ENCODE measurements at regions not wholly inside any gene's neighbourhood (a gene's known extent, or its start where the extent isn't known, plus 50 kb on each side); places are given as distances from the start of the nearest gene placed in this dataset.

DNA sequence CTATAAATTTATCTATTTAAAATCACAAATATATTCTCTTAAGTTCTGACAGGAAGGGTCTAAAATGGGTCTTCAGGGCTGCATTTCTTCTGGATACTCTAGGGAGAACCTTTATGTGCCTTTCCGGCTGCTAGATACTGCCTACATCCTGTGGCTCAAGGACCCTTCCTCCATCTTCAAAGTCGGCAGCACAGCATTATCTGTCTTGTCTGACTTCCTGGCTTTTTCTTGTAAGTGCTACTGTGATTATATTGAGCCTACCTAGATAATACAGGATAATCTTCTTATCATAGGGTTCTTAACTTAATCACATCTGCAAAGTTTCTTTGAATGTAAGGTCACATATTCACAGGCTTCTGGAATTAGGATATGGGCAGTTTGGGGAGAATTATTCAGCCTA, 943.8 kb upstream of the TYRP1 start (continued):
- TF ChIP-seq, protein P1, sequence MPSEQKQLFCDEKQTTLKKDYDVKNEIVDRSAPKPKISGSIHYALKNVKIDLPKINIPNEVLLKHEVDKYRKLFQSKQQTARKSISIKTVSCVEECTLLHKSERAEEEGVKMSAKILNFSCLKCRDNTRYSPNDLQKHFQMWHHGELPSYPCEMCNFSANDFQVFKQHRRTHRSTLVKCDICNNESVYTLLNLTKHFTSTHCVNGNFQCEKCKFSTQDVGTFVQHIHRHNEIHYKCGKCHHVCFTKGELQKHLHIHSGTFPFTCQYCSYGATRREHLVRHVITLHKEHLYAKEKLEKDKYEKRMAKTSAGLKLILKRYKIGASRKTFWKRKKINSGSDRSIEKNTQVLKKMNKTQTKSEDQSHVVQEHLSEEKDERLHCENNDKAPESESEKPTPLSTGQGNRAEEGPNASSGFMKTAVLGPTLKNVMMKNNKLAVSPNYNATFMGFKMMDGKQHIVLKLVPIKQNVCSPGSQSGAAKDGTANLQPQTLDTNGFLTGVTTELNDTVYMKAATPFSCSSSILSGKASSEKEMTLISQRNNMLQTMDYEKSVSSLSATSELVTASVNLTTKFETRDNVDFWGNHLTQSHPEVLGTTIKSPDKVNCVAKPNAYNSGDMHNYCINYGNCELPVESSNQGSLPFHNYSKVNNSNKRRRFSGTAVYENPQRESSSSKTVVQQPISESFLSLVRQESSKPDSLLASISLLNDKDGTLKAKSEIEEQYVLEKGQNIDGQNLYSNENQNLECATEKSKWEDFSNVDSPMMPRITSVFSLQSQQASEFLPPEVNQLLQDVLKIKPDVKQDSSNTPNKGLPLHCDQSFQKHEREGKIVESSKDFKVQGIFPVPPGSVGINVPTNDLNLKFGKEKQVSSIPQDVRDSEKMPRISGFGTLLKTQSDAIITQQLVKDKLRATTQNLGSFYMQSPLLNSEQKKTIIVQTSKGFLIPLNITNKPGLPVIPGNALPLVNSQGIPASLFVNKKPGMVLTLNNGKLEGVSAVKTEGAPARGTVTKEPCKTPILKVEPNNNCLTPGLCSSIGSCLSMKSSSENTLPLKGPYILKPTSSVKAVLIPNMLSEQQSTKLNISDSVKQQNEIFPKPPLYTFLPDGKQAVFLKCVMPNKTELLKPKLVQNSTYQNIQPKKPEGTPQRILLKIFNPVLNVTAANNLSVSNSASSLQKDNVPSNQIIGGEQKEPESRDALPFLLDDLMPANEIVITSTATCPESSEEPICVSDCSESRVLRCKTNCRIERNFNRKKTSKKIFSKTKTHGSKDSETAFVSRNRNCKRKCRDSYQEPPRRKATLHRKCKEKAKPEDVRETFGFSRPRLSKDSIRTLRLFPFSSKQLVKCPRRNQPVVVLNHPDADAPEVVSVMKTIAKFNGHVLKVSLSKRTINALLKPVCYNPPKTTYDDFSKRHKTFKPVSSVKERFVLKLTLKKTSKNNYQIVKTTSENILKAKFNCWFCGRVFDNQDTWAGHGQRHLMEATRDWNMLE (tag by site-specific recombination; conservative IDR thresholded peaks at IDR 0.05; ENCODE audit: low read depth): no peak
- TF ChIP-seq ZNF174 (tag by site-specific recombination; IDR thresholded peaks at IDR 0.05) (no peak), ZNF112 (tag by site-specific recombination; IDR thresholded peaks at IDR 0.05) (no peak), KLF1 (tag by site-specific recombination; IDR thresholded peaks at IDR 0.05) (no peak), SP3 (tag by site-specific recombination; IDR thresholded peaks at IDR 0.05) (no peak)

DNA sequence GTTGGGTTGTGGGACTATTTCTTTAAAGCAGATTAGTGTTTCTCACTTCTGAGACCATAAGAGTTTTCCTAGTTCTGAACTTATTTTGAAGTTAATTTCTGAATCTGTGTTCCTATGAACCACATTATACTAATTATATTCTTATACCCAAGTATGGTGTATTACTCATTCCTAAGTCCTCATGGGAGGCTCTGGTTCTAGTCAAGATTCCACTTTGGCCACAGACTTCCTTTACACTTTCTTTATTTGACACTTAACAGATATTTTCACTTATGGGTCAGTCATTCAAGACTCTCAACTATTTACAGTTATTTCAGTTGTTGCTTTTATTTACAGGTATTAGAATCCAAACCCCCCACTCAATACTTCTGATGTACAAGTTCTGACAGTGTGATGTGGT, 937.2 kb upstream of the TYRP1 start:
- H3K4me1 ChIP-seq (ENCODE audit: control insufficient read depth, insufficient read depth, low read length): no peaks in the 10 kb centered on the region
- no peak overlapping the region for H3K27ac ChIP-seq (ENCODE audit: extremely low read depth, low read depth, low read length)
- H3K9me3 ChIP-seq (ENCODE audit: control insufficient read depth, insufficient read depth, low read depth, low read length): no peaks in the 10 kb centered on the region
- H3K4me3 ChIP-seq (ENCODE audit: low read depth, low read length): no peak overlapping the region
- CTCF ChIA-PET: no interaction called here
- POLR2A ChIA-PET: no interaction called here
- no peak for TF ChIP-seq BCL6B (tag by site-specific recombination; IDR thresholded peaks at IDR 0.05)
- TF ChIP-seq PRDM4 (tag by site-specific recombination; IDR thresholded peaks at IDR 0.05): no peak
- no peak for TF ChIP-seq OVOL3 (tag by site-specific recombination; IDR thresholded peaks at IDR 0.05)
- no peak for TF ChIP-seq ZNF624 (tag by site-specific recombination; IDR thresholded peaks at IDR 0.05)
- TF ChIP-seq ZNF221 (tag by site-specific recombination; IDR thresholded peaks at IDR 0.05; ENCODE audit: borderline replicate concordance): no peak
- no peak for TF ChIP-seq ZNF549 (tag by site-specific recombination; IDR thresholded peaks at IDR 0.05)
- no peak for TF ChIP-seq KLF17 (tag by site-specific recombination; IDR thresholded peaks at IDR 0.05)
- no peaks in the 10 kb centered on the region for H3K36me3 ChIP-seq (ENCODE audit: control insufficient read depth in 2 of 2, insufficient read depth in 1 of 2, low read length in 2 of 2)

GRCh38 chr9:11757408-11757807, 935.8 kb upstream of the TYRP1 start:
- POLR2A ChIA-PET: no interaction called here
- Histone ChIP-seq H3K36me3 (ENCODE audit: control insufficient read depth in 2 of 2, insufficient read depth in 1 of 2, low read length in 2 of 2) (no peaks in the 10 kb centered on the region), H3K4me3 (ENCODE audit: low read depth, low read length) (no peak overlapping the region), H3K9me3 (ENCODE audit: control insufficient read depth, insufficient read depth, low read depth, low read length) (no peaks in the 10 kb centered on the region), H3K27ac (ENCODE audit: extremely low read depth, low read depth, low read length) (no peak overlapping the region), H3K4me1 (ENCODE audit: control insufficient read depth, insufficient read depth, low read length) (no peaks in the 10 kb centered on the region)
- CTCF ChIA-PET: no interaction called here
- TF ChIP-seq ZNF639 (tag by site-specific recombination; IDR thresholded peaks at IDR 0.05): no peak
- TF ChIP-seq, protein P2, sequence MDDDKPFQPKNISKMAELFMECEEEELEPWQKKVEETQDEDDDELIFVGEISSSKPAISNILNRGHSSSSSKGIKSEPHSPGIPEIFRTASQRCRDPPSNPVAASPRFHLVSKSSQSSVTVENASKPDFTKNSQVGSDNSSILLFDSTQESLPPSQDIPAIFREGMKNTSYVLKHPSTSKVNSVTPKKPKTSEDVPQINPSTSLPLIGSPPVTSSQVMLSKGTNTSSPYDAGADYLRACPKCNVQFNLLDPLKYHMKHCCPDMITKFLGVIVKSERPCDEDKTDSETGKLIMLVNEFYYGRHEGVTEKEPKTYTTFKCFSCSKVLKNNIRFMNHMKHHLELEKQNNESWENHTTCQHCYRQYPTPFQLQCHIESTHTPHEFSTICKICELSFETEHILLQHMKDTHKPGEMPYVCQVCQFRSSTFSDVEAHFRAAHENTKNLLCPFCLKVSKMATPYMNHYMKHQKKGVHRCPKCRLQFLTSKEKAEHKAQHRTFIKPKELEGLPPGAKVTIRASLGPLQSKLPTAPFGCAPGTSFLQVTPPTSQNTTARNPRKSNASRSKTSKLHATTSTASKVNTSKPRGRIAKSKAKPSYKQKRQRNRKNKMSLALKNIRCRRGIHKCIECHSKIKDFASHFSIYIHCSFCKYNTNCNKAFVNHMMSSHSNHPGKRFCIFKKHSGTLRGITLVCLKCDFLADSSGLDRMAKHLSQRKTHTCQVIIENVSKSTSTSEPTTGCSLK (tag by site-specific recombination; IDR thresholded peaks at IDR 0.05): no peak
- no peak for TF ChIP-seq KLF7 (tag by site-specific recombination; IDR thresholded peaks at IDR 0.05; ENCODE audit: borderline replicate concordance)
- no peak for TF ChIP-seq ZNF148 (tag by site-specific recombination; IDR thresholded peaks at IDR 0.05; ENCODE audit: borderline replicate concordance)
- TF ChIP-seq ZNF629 (tag by site-specific recombination; IDR thresholded peaks at IDR 0.05): no peak

Measured in HEK293 (cell line).